HUES64 (cell line): ENCODE measurements at regions not wholly inside any gene's neighbourhood (a gene's known extent, or its start where the extent isn't known, plus 50 kb on each side); places are given as distances from the start of the nearest gene placed in this dataset.
"Not testable (repeated sequence)": the region's sequence is repeated elsewhere in the genome, so short reads cannot be mapped to it uniquely, and the experiment has no call there.

ENCODE experiments used
- H3K27ac ChIP-seq: 2 replicates; pipeline ENCODE4 v1.7.0; 2013; ENCODE audit warnings: low read depth, low read length, inconsistent platforms
- H3K27me3 ChIP-seq: 2 replicates; pipeline ENCODE4 v1.6.1; 2013; ENCODE audit warnings: mild to moderate bottlenecking, low read length; ENCODE audit not compliant: insufficient read depth
- H3K36me3 ChIP-seq: 2 replicates; pipeline ENCODE4 v1.6.1; 2013; ENCODE audit warnings: mild to moderate bottlenecking, low read length; ENCODE audit not compliant: insufficient read depth
- H3K4me1 ChIP-seq: 2 replicates; pipeline ENCODE4 v1.6.1; 2013; ENCODE audit warnings: mild to moderate bottlenecking, low read length, moderate library complexity; ENCODE audit not compliant: insufficient read depth
- H3K4me3 ChIP-seq: 2 replicates; pipeline ENCODE4 v1.5.1; 2013; ENCODE audit warnings: mild to moderate bottlenecking, low read length, moderate library complexity
- H3K9ac ChIP-seq: 2 replicates; pipeline ENCODE4 v1.6.1; 2013; ENCODE audit warnings: mild to moderate bottlenecking, low read depth, low read length
- H3K9me3 ChIP-seq: 2 replicates; pipeline ENCODE4 v1.6.1; 2013; ENCODE audit warnings: low read depth, low read length; ENCODE audit not compliant: insufficient read depth
- WGBS: fragments of 150-250, 120-280 bp; methylation state at CpG from one replicate; pipeline ENCODE4 v1.1.7; 2013; ENCODE audit warnings: missing lambda C conversion rate; 5-methylcytosine and 5-hydroxymethylcytosine counted together

DNA sequence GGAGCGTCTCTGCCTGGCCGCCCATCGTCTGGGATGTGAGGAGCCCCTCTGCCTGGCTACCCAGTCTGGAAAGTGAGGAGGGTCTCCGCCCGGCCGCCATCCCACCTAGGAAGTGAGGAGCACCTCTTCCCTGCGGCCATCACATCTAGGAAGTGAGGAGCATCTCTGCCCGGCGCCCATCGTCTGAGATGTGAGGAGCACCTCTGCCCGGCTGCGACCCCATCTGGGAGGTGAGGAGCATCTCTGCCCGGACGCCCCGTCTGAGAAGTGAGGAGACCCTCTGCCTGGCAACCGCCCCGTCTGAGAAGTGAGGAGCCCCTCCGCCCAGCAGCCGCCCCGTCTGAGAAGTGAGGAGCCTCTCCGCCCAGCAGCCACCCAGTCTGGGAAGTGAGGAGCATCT, 84.5 kb downstream of the IDS start:
- H3K4me1 ChIP-seq, H3K4me3 ChIP-seq, H3K27ac ChIP-seq, H3K36me3 ChIP-seq, H3K9ac ChIP-seq, H3K9me3 ChIP-seq, H3K27me3 ChIP-seq: not testable (repeated sequence)
- 95% methylated on average over 16 of the region's 21 CpGs for WGBS

DNA sequence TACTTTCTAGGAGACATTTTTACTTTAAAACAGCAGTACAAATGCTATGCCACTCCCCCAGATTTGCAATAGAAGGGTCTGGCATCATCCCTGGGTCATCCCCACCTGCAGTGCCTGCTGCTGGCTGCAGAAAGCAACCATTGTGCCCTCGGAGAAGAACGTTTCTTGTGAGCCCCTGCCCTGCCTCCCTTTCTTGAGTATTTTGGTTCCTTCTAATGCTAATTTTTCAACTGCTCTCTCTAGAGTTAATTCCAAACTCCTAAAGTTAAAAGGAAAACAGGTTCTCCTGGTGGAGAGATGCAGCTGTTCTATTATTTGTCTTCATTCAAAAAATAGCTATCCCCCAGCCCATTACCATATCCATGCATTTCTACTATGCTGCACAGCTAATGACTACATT, 107.1 kb downstream of the IDS start:
- Histone ChIP-seq H3K9me3 (peaks cover 9% of the 10 kb centered on the region; the same call in 1 of the 2 replicates), H3K9ac (0 out of 2 replicates have a peak overlapping the region, but pooled peaks have one; percentile 14)

DNA sequence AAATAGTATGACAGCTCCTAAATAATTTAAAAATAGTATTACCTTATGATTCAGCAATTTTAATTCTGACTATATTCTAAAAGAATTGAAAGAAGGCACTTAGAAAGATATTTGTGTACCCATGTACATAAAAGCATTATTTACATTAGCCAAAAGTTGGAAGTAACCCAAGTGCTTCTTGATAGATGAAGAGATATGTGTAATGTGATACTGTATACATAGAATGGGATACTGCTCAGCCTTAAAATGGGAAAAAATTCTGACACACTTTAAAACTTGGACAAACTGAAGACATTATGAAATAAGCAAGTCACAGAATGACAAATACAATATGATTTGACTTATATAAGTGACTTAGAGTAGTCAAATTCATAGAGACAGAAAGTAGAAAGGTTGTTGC, 112.2 kb downstream of the IDS start:
- no peak overlapping the region for H3K27ac ChIP-seq
- H3K27me3 ChIP-seq, result no peaks in the 10 kb centered on the region

More for the DNA sequence above, 107.1 kb downstream of the IDS start:
- no peaks in the 10 kb centered on the region for H3K36me3 ChIP-seq
- peak overlapping the region; percentile 90; the same call in 1 of the 2 replicates for H3K27ac ChIP-seq
- WGBS, result 8% methylated on average over 2 of the region's 2 CpGs
- H3K4me1 ChIP-seq, result peaks cover 18% of the 10 kb centered on the region
- H3K4me3 ChIP-seq, result no peak overlapping the region
- H3K27me3 ChIP-seq, result no peaks in the 10 kb centered on the region

DNA sequence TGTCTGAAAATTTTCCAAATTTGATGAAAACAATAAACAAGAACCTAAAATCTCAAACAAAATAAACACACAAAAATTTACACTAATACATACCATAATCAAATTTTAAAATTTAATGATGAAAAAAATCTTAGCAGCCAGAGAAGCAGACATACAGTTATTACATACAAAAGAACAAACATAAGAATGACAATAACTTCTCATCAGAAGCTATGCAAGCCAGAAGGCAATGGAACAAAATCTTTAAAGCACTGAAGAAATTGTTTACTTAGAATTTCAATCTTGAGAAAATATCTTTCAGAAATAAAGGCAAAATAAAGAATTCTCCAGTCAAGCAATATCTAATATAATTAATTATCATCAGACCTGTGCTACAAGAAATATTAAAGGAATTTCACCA, 121.3 kb downstream of the IDS start:
- Histone ChIP-seq H3K36me3 (no peaks in the 10 kb centered on the region), H3K27ac (no peak overlapping the region), H3K9ac (no peak overlapping the region)

More for the DNA sequence above, 112.2 kb downstream of the IDS start:
- H3K36me3 ChIP-seq, result no peaks in the 10 kb centered on the region
- 0 out of 2 replicates have a peak, but pooled peaks cover 3% of the 10 kb centered on the region for H3K4me1 ChIP-seq
- no peak overlapping the region for H3K9ac ChIP-seq
- peaks cover 9% of the 10 kb centered on the region; the same call in 1 of the 2 replicates for H3K9me3 ChIP-seq
- H3K4me3 ChIP-seq, result no peak overlapping the region

DNA sequence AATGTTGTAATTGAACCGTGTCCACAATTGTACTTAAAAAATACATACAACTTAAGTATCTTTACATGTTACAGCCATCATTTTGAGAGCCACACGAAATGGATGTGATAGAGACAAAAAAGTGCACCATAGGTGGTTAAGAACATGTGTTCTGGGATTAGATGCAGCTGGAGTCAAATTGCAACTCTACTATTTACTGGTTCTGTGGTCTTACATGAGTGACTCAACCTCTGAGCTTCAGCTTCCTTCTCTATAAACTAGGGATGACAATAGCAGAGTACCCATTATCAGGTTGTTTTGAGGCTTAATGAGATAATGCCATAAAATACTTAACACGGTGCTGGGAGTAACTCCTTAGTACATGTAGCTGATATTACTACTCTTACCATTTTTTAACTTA, 130.4 kb downstream of the IDS start:
- Histone ChIP-seq H3K9ac (no peak overlapping the region), H3K9me3 (no peaks in the 10 kb centered on the region), H3K4me3 (no peak overlapping the region), H3K27me3 (no peaks in the 10 kb centered on the region), H3K27ac (no peak overlapping the region), H3K4me1 (no peaks in the 10 kb centered on the region), H3K36me3 (no peaks in the 10 kb centered on the region)
- WGBS, result 73% methylated on average over 2 of the region's 3 CpGs

More for the DNA sequence above, 121.3 kb downstream of the IDS start:
- Histone ChIP-seq H3K27me3 (no peaks in the 10 kb centered on the region), H3K4me1 (no peaks in the 10 kb centered on the region), H3K4me3 (no peak overlapping the region), H3K9me3 (peaks cover 5% of the 10 kb centered on the region; the same call in 1 of the 2 replicates)

DNA sequence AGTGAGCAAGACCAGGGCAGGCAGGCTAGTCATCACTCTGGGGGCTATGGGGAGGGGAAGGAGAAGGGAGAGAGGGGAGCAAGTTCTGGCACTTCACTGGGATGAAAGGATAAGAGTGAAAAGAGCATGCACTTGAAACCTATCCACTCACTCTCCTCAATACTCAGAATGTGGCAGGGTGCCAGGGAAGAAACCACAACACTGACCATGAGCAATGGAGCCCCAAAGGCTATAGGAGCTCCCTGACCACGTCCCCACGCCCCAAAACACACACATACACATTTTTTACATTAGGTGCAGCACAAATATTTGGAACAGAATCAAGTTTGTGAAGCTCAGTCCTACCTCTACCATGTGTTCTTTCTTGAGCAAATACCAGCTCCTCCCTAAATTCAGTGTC, 132.2 kb downstream of the IDS start:
- H3K27me3 ChIP-seq, result no peaks in the 10 kb centered on the region
- WGBS, result 86% methylated on average over 2 of the region's 2 CpGs
- H3K4me1 ChIP-seq, result no peaks in the 10 kb centered on the region
- H3K9ac ChIP-seq, result no peak overlapping the region
- no peak overlapping the region for H3K4me3 ChIP-seq
- no peaks in the 10 kb centered on the region for H3K36me3 ChIP-seq
- H3K9me3 ChIP-seq, result no peaks in the 10 kb centered on the region
- H3K27ac ChIP-seq, result no peak overlapping the region

DNA sequence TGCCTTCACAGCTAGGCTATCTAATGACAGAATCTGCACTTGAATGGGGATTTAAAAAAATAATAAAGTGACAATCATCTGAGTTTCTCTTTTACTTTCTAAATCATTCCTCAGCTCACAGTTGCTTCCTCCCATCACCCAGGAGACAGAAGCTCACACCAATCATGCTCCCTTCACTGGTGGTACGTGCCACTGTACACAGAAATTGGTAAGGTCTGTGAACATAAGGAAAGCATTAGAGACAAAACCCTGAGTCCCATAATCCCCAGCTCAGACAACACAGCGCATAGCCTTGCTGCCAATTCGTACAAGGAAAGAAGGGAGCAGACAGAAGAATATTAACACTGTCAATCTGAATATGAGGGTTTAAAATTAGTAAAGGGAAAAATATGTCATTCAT, 133.1 kb downstream of the IDS start:
- 100% methylated on average over 1 of the region's 3 CpGs for WGBS
- H3K27ac ChIP-seq, result no peak overlapping the region
- no peaks in the 10 kb centered on the region for H3K27me3 ChIP-seq
- no peak overlapping the region for H3K9ac ChIP-seq
- H3K4me1 ChIP-seq, result no peaks in the 10 kb centered on the region
- no peaks in the 10 kb centered on the region for H3K9me3 ChIP-seq
- no peak overlapping the region for H3K4me3 ChIP-seq
- no peaks in the 10 kb centered on the region for H3K36me3 ChIP-seq

DNA sequence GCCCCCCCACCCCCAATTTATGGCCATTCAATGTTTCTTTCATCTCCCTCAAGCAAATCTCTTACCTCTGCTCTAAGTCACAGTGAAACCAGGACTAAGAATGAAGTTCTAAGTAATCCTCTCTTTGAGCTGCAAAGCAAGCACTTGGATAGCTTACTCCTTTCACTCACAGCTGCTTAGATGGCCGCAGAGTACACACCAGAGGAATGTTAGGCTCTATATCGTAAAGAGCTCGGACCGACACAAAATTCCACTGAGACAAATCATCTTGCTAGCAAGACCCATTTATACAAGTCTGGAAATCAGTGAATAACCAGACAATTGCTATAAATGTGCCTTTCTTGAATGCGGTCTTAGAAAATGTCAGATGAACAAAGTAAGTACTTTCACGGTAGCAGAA, 135.0 kb downstream of the IDS start:
- no peak overlapping the region for H3K27ac ChIP-seq
- H3K36me3 ChIP-seq, result no peaks in the 10 kb centered on the region
- no peak overlapping the region for H3K4me3 ChIP-seq
- WGBS, result 96% methylated on average over 6 of the region's 6 CpGs
- no peaks in the 10 kb centered on the region for H3K27me3 ChIP-seq
- no peaks in the 10 kb centered on the region for H3K9me3 ChIP-seq
- H3K9ac ChIP-seq, result no peak overlapping the region
- no peaks in the 10 kb centered on the region for H3K4me1 ChIP-seq

DNA sequence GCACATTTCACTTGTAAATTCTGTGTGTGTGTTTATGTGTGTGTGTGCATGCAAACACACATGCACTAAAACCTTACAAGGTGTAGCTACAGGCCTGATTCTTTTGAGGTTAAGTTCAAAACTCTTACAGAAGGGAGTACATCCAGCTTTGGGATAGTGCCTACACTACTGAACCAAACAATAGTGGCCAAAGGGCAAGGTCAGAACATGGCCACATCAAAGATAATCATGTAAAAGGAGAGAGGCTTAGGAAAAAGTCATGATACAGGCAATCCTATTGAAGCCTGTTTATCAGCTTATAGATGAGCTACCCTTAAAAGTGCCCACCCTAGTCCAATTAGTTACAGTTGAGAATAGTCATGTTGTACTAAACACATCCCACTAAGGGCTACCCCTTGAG, 139.6 kb downstream of the IDS start:
- Histone ChIP-seq H3K9ac (no peak overlapping the region), H3K4me1 (no peaks in the 10 kb centered on the region), H3K27ac (no peak overlapping the region), H3K27me3 (no peaks in the 10 kb centered on the region), H3K36me3 (no peaks in the 10 kb centered on the region), H3K4me3 (no peak overlapping the region), H3K9me3 (no peaks in the 10 kb centered on the region)

DNA sequence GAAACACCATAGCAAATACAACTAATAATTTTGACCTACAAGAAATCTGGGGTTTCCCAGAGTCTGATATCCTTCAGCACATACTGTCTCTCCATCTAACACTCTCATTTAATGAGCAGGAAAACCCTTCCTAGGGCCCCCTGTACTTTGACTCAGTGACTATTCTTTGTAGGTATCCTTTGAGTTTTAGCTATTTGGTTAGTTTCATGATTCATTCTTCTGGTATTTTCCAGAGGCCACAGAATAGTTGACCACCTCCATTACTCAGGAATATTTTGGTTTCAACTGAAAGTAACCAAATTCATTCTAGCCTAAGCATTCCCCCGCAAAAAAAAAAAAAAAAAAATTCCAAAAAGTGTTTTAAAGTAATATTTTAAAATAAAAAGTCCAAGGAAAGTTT, 140.0 kb downstream of the IDS start:
- no peak overlapping the region for H3K9ac ChIP-seq
- H3K9me3 ChIP-seq, result no peaks in the 10 kb centered on the region
- H3K4me1 ChIP-seq, result no peaks in the 10 kb centered on the region
- no peaks in the 10 kb centered on the region for H3K27me3 ChIP-seq
- H3K4me3 ChIP-seq, result no peak overlapping the region
- H3K27ac ChIP-seq, result no peak overlapping the region
- WGBS, result no CpG with 5 or more reads among the region's 1 CpG
- H3K36me3 ChIP-seq, result no peaks in the 10 kb centered on the region

DNA sequence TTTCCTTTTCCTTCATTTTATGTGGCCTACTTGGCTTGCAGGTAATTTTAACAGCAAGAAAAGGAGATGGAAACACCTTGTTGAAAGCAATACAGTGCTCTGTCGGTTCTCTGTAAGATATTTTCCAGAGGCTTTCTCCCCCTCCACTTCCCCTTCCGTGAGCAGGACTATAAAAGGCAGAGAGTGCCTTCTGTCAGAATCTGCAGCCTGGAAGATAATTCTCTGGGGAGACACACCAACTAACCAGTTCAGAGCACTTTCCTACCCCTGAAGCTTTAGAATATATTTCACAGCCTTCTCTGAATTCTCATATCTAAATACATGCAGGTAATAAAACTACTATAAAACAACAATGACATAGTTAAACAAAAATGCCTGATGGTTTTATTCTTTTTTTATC, 141.1 kb downstream of the IDS start:
- WGBS, result 84% methylated on average over 2 of the region's 2 CpGs
- no peaks in the 10 kb centered on the region for H3K9me3 ChIP-seq
- H3K36me3 ChIP-seq, result no peaks in the 10 kb centered on the region
- no peak overlapping the region for H3K4me3 ChIP-seq
- no peaks in the 10 kb centered on the region for H3K4me1 ChIP-seq
- H3K27ac ChIP-seq, result no peak overlapping the region
- H3K9ac ChIP-seq, result no peak overlapping the region
- no peaks in the 10 kb centered on the region for H3K27me3 ChIP-seq

DNA sequence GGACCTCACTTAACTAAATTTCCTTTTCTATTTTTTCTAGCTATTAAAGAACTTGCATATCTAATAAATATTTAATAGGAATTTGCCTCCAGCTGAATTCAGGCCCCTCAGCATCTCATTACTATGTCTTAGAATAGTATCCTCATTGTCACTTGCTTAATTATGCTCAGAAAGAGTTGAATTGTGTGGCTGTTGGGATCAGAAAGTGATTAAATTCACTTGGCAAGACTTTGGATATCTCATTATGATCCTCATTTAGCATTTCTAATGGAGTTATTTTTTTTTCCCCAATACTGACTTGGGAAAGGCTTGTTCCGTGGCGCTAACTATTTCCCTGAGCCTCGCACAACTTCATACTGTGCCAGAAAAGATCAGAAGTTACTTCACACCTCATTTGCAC, 158.8 kb downstream of the IDS start:
- no peak overlapping the region for H3K9ac ChIP-seq
- no peaks in the 10 kb centered on the region for H3K36me3 ChIP-seq
- H3K4me3 ChIP-seq, result no peak overlapping the region
- no peak overlapping the region for H3K27ac ChIP-seq
- WGBS, result 100% methylated on average over 2 of the region's 3 CpGs
- no peaks in the 10 kb centered on the region for H3K4me1 ChIP-seq
- no peaks in the 10 kb centered on the region for H3K27me3 ChIP-seq
- no peaks in the 10 kb centered on the region for H3K9me3 ChIP-seq
